ENCODE measurements at regions not wholly inside any gene's neighbourhood (a gene's known extent, or its start where the extent isn't known, plus 50 kb on each side); places are given as distances from the start of the nearest gene placed in this dataset.

- H3K9me3 Mint-ChIP-seq (ENCODE audit: unreplicated experiment): no peaks in the 10 kb centered on the region
- no peak overlapping the region for H3K4me3 Mint-ChIP-seq (ENCODE audit: unreplicated experiment)
- no peak overlapping the region for H3K27ac Mint-ChIP-seq (ENCODE audit: unreplicated experiment)
- TF ChIP-seq CTCF (IDR thresholded peaks at IDR 0.05): no peak
- no peaks in the 10 kb centered on the region for H3K27me3 Mint-ChIP-seq (ENCODE audit: unreplicated experiment)
- H3K36me3 Mint-ChIP-seq (ENCODE audit: unreplicated experiment): no peaks in the 10 kb centered on the region
- peaks cover 6% of the 10 kb centered on the region for H3K4me1 Mint-ChIP-seq (ENCODE audit: unreplicated experiment)
- DNase-seq (ENCODE audit: extremely low spot score, unreplicated experiment): no peak
These were observed 708.6 kb downstream of the C4orf33 start for GRCh38 chr4:129804461-129804981.

- peaks cover 6% of the 10 kb centered on the region for H3K4me1 Mint-ChIP-seq (ENCODE audit: unreplicated experiment)
- no peak overlapping the region for H3K27ac Mint-ChIP-seq (ENCODE audit: unreplicated experiment)
- no peaks in the 10 kb centered on the region for H3K36me3 Mint-ChIP-seq (ENCODE audit: unreplicated experiment)
- DNase-seq (ENCODE audit: extremely low spot score, unreplicated experiment): no peak
- no peaks in the 10 kb centered on the region for H3K9me3 Mint-ChIP-seq (ENCODE audit: unreplicated experiment)
- H3K27me3 Mint-ChIP-seq (ENCODE audit: unreplicated experiment): no peaks in the 10 kb centered on the region
- TF ChIP-seq CTCF (IDR thresholded peaks at IDR 0.05): no peak
- H3K4me3 Mint-ChIP-seq (ENCODE audit: unreplicated experiment): no peak overlapping the region
These were observed 711.0 kb downstream of the C4orf33 start for GRCh38 chr4:129806986-129807385.

- Mint-ChIP-seq H3K9me3 (ENCODE audit: unreplicated experiment) (no peaks in the 10 kb centered on the region), H3K4me3 (ENCODE audit: unreplicated experiment) (no peak overlapping the region), H3K4me1 (ENCODE audit: unreplicated experiment) (peaks cover 6% of the 10 kb centered on the region), H3K27ac (ENCODE audit: unreplicated experiment) (no peak overlapping the region), H3K36me3 (ENCODE audit: unreplicated experiment) (no peaks in the 10 kb centered on the region), H3K27me3 (ENCODE audit: unreplicated experiment) (no peaks in the 10 kb centered on the region)
- TF ChIP-seq CTCF (IDR thresholded peaks at IDR 0.05): no peak
- DNase-seq (ENCODE audit: extremely low spot score, unreplicated experiment): no peak
These were observed 712.3 kb downstream of the C4orf33 start for GRCh38 chr4:129808242-129808641.

- no peaks in the 10 kb centered on the region for H3K9me3 Mint-ChIP-seq (ENCODE audit: unreplicated experiment)
- H3K27me3 Mint-ChIP-seq (ENCODE audit: unreplicated experiment): peaks cover 2% of the 10 kb centered on the region
- TF ChIP-seq CTCF (IDR thresholded peaks at IDR 0.05): no peak
- no peak overlapping the region for H3K4me3 Mint-ChIP-seq (ENCODE audit: unreplicated experiment)
- no peak overlapping the region for H3K27ac Mint-ChIP-seq (ENCODE audit: unreplicated experiment)
- H3K36me3 Mint-ChIP-seq (ENCODE audit: unreplicated experiment): no peaks in the 10 kb centered on the region
- peaks cover 8% of the 10 kb centered on the region for H3K4me1 Mint-ChIP-seq (ENCODE audit: unreplicated experiment)
- DNase-seq (ENCODE audit: extremely low spot score, unreplicated experiment): no peak
These were observed 725.1 kb downstream of the C4orf33 start for GRCh38 chr4:129821073-129821472.

GRCh38 chr4:129821963-129822362, 726.0 kb downstream of the C4orf33 start:
- peaks cover 2% of the 10 kb centered on the region for H3K27me3 Mint-ChIP-seq (ENCODE audit: unreplicated experiment)
- no peak for TF ChIP-seq CTCF (IDR thresholded peaks at IDR 0.05)
- H3K4me3 Mint-ChIP-seq (ENCODE audit: unreplicated experiment): no peak overlapping the region
- H3K36me3 Mint-ChIP-seq (ENCODE audit: unreplicated experiment): no peaks in the 10 kb centered on the region
- peaks cover 8% of the 10 kb centered on the region for H3K4me1 Mint-ChIP-seq (ENCODE audit: unreplicated experiment)
- H3K9me3 Mint-ChIP-seq (ENCODE audit: unreplicated experiment): no peaks in the 10 kb centered on the region
- no peak overlapping the region for H3K27ac Mint-ChIP-seq (ENCODE audit: unreplicated experiment)
- DNase-seq (ENCODE audit: extremely low spot score, unreplicated experiment): no peak
